GM12891 (cell line): ENCODE measurements at regions not wholly inside any gene's neighbourhood (a gene's known extent, or its start where the extent isn't known, plus 50 kb on each side); places are given as distances from the start of the nearest gene placed in this dataset.

Experiments used
- DNase-seq: peaks from one replicate; pipeline ENCODE4 v3.0.0; 2011; ENCODE audit warnings: low spot score; ENCODE audit not compliant: insufficient read length
- FAIRE-seq: peaks from 2 replicates; lab custom pipeline; 2011; peaks lifted over from hg19 to GRCh38; lab: Jason Lieb, UNC
- PAX5 ChIP-seq: IDR thresholded peaks from 2 replicates; pipeline ENCODE4 v1.6.1; 2011; ENCODE audit warnings: low read length, moderate library complexity, mild to moderate bottlenecking; ENCODE audit not compliant: insufficient read depth, severe bottlenecking
- POLR2A ChIP-seq: IDR thresholded peaks from 2 replicates; pipeline ENCODE4 v1.6.1; 2011; ENCODE audit warnings: low read depth, low read length, control low read depth
- POLR2AphosphoS5 ChIP-seq: IDR thresholded peaks from 2 replicates; pipeline ENCODE4 v1.6.1; 2011; ENCODE audit warnings: low read depth, low read length, control low read depth
- POU2F2 ChIP-seq: IDR thresholded peaks from 2 replicates; pipeline ENCODE4 v1.6.1; 2011; ENCODE audit warnings: low read depth, mild to moderate bottlenecking, control low read depth, low read length, moderate library complexity
- SPI1 ChIP-seq: IDR thresholded peaks from 2 replicates; pipeline ENCODE4 v1.6.1; 2011; ENCODE audit warnings: low read depth, low read length, control low read depth
- TAF1 ChIP-seq: IDR thresholded peaks from 2 replicates; pipeline ENCODE4 v1.6.1; 2011; ENCODE audit warnings: low read depth, low read length, control low read depth

GRCh38 chr3:117477214-117477755 is 767.7 kb downstream of the TUSC7 start:
- no peak for FAIRE-seq
- no peak for TF ChIP-seq POLR2A
- TF ChIP-seq PAX5, result no peak
- TF ChIP-seq POU2F2, result no peak
- no peak for TF ChIP-seq TAF1
- no peak for TF ChIP-seq POLR2AphosphoS5
- DNase-seq, result no peak

DNA sequence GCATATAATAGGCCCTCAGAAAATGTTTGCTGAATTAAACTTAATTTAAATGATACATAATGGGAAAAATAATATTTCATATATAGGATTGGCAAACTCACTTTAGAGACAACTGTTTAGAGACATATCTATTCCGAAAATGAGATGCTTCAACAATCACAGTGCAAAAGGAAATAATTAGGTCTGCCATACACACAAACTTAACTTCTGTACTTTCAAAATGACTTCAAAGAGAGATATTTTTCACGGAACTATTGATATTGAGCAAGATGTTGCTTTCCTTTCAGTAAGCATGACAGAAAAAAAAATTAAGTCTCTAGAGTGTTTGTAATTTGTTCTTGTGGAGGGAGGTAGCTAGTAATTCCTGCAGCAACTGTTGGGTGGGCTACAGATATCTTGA is 769.5 kb downstream of the TUSC7 start:
- FAIRE-seq (no peak), DNase-seq (no peak)
- no peak for TF ChIP-seq PAX5
- TF ChIP-seq SPI1, result no peak
- TF ChIP-seq TAF1, result no peak
- TF ChIP-seq POLR2AphosphoS5, result no peak
- TF ChIP-seq POLR2A, result no peak

GRCh38 chr3:117480525-117480924 is 770.9 kb downstream of the TUSC7 start:
- FAIRE-seq, result no peak
- DNase-seq, result no peak
- no peak for TF ChIP-seq POLR2A
- TF ChIP-seq POLR2AphosphoS5, result no peak
- TF ChIP-seq POU2F2, result no peak
- TF ChIP-seq PAX5, result no peak
- no peak for TF ChIP-seq SPI1
- no peak for TF ChIP-seq TAF1

DNA sequence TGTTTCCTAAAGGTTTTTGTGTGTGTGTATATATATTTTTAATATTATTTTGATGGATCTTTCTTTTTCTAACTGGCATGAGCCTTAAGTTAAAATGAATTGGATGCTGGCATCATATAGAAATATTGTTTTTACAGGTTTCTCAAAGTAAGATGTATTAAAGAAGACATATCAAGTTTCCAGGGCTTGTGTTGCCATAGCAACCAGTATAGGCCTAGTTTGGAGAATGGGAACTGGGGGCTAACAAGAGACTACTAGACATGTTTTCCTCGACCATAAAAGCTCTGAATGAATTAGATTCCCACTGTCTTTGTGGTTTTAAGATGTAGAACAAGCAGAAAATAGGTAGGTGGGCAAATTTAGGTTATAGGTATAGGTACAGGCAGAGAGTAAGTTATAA is 771.4 kb downstream of the TUSC7 start:
- DNase-seq (no peak), FAIRE-seq (no peak)
- TF ChIP-seq POLR2AphosphoS5 (no peak), PAX5 (no peak), POU2F2 (no peak), SPI1 (no peak), POLR2A (no peak), TAF1 (no peak)

GRCh38 chr3:117483839-117484238 is 774.3 kb downstream of the TUSC7 start:
- FAIRE-seq (no peak), DNase-seq (no peak)
- no peak for TF ChIP-seq POLR2A
- TF ChIP-seq TAF1, result no peak
- TF ChIP-seq SPI1, result peak; percentile 51
- TF ChIP-seq POU2F2, result no peak
- TF ChIP-seq POLR2AphosphoS5, result no peak

DNA sequence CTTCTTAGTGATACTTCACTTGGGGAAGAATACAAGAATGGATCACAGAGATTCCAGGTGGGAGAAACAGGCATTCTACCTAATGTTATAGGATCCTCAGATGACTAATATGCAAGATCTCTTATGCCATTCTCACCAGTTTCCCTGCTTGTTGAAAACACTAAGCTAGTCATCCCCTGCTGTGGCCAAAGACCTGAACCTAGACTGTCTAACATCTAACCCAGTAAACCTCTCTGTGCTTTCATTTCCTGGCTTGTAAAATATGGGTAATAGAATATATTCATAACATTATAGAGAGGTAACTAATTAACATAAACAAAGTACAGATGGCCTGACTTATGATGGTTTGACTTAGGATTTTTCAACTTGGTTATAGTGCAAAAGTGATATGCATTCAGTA is 776.3 kb downstream of the TUSC7 start:
- TF ChIP-seq POLR2A, result no peak
- no peak for TF ChIP-seq POU2F2
- TF ChIP-seq POLR2AphosphoS5, result no peak
- no peak for TF ChIP-seq TAF1
- TF ChIP-seq PAX5, result no peak
- no peak for TF ChIP-seq SPI1
- FAIRE-seq (no peak), DNase-seq (no peak)

- no peak for DNase-seq
- TF ChIP-seq TAF1, result no peak
- no peak for FAIRE-seq
Observed at GRCh38 chr3:117486719-117487716, 777.4 kb downstream of the TUSC7 start.

DNA sequence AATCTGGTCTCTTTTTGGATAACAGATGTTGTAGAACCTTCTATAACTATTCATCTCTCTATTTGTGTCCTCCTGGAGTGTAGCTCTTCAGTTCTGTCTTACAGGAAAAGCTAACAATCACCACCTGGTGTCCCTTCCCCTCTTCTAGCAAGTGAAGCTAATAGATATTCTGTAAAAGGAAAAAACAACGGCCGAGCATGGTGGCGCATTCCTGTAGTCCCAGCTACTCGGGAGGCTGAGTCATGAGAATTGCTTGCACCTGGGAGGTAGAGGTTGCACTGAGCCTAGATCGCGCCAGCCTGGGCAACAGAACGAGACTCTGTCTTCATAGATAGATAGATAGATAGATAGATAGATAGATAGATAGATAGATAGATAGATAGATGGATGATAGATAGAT is 779.4 kb downstream of the TUSC7 start:
- FAIRE-seq (no peak), DNase-seq (no peak)
- no peak for TF ChIP-seq SPI1
- no peak for TF ChIP-seq TAF1
- TF ChIP-seq PAX5, result no peak
- TF ChIP-seq POLR2AphosphoS5, result no peak
- no peak for TF ChIP-seq POLR2A
- TF ChIP-seq POU2F2, result no peak

- FAIRE-seq (no peak), DNase-seq (no peak)
- TF ChIP-seq POU2F2 (no peak), POLR2A (no peak), SPI1 (no peak), POLR2AphosphoS5 (no peak), TAF1 (no peak), PAX5 (no peak)
Observed at GRCh38 chr3:117489663-117490079, 780.1 kb downstream of the TUSC7 start.

- TF ChIP-seq POLR2A, result no peak
- TF ChIP-seq POLR2AphosphoS5, result no peak
- TF ChIP-seq PAX5, result no peak
- no peak for TF ChIP-seq TAF1
- no peak for TF ChIP-seq SPI1
- TF ChIP-seq POU2F2, result no peak
- no peak for DNase-seq
Observed at GRCh38 chr3:117490716-117491115, 781.1 kb downstream of the TUSC7 start.

More at GRCh38 chr3:117490716-117491115, 781.1 kb downstream of the TUSC7 start:
- FAIRE-seq, result no peak
